Upper lobe of left lung (tissue), 6 donors: ENCODE measurements at regions not wholly inside any gene's neighbourhood (a gene's known extent, or its start where the extent isn't known, plus 50 kb on each side); places are given as distances from the start of the nearest gene placed in this dataset.

Source experiments
- ATAC-seq, 2 donors: fragments of 200-7000 bp; cut with Tn5 transposase; one replicate each; pipeline ENCODE4 v1.9.1; 2022; ENCODE audit warnings: mild to moderate bottlenecking in 2 of 2, moderate library complexity in 2 of 2; ENCODE audit not compliant: low FRiP score in 2 of 2
- DNase-seq, 2 donors: peaks; one replicate each; pipeline ENCODE4 v3.0.0-alpha.2; 2019 to 2020
- H3K27ac ChIP-seq, 4 donors: fragments of 200-600 bp; sonication (generic); one replicate each; pipeline ENCODE4 v1.5.1; 2016 to 2019
- H3K27me3 ChIP-seq, 4 donors: fragments of 200-600 bp; sonication (generic); one replicate each; pipeline ENCODE4 v1.5.1; 2017 to 2019
- H3K36me3 ChIP-seq, 4 donors: fragments of 200-600 bp; sonication (generic); one replicate each; pipeline ENCODE4 v1.5.1; 2016 to 2019
- H3K4me1 ChIP-seq, 4 donors: fragments of 200-600 bp; sonication (generic); one replicate each; pipeline ENCODE4 v1.5.1; 2018 to 2019
- H3K4me3 ChIP-seq, 4 donors: fragments of 200-600 bp; sonication (generic); one replicate each; pipeline ENCODE4 v1.5.1; 2017 to 2019; ENCODE audit warnings: mild to moderate bottlenecking in 2 of 4, moderate library complexity in 1 of 4
- H3K9me3 ChIP-seq, 4 donors: fragments of 200-600 bp; sonication (generic); one replicate each; pipeline ENCODE4 v1.5.1; 2018 to 2019
- EP300 ChIP-seq, 4 donors: sonication (generic); formaldehyde crosslinking; IDR thresholded peaks; one replicate each; pipeline ENCODE4 v1.5.1; 2017; ENCODE audit warnings: antibody characterized with exemption in 4 of 4, control low read depth in 2 of 4
- POLR2A ChIP-seq, 4 donors: fragments of 450-650 bp; IDR thresholded peaks; one replicate each; pipeline ENCODE4 v1.5.1; 2016 to 2017; ENCODE audit warnings: antibody characterized with exemption in 4 of 4, mild to moderate bottlenecking in 2 of 4
- POLR2AphosphoS5 ChIP-seq, 2 donors: sonication (generic); formaldehyde crosslinking; IDR thresholded peaks; one replicate each; pipeline ENCODE4 v1.5.1; 2017; ENCODE audit warnings: antibody characterized with exemption in 2 of 2
- whole genome bisulfite sequencing, 2 donors: methylation state at CpG; one replicate each; pipeline ENCODE4 v1.1.5; 2017 to 2018; 5-methylcytosine and 5-hydroxymethylcytosine counted together
- TF ChIP-seq, protein P1 (sequence below), 6 experiments: fragments of 450-650 bp in 4 of 6; fragments of 200-600 bp in 2 of 6; sonication (generic) in 2 of 6; IDR thresholded peaks; one replicate each; pipeline ENCODE4 v1.5.1; 2016 to 2019; ENCODE audit warnings: antibody characterized with exemption in 6 of 6
- donor health status: DM: no; HTN: no; CAD: no; lungs with moderate emphysema.
- donor health status: DM: no; HTN: yes; CAD: no; lungs with severe emphysema.

DNA sequence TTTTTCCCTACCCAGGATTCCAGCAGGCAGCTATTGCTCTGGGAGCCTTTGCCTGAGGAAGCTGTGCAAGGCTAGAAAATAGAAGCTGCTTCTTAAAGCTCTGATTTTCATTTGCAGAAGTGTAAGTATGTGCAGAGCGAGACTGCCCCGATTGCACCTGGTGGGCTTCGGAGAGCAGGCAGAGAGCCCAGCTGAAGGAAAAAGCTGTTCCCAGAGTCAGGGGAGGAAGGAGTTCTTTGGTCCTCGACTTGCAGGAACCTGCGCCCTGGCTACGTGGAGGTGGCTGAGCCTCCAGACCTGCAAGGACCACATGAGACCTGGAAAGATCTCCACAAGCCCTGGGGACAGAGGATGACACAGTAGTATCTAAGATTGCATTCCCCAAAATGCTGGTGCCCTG is 235.0 kb upstream of the ARGLU1 start:
- no peak for TF ChIP-seq EP300 (IDR thresholded peaks at IDR 0.05)
- TF ChIP-seq POLR2A (IDR thresholded peaks at IDR 0.05) = no peak
- TF ChIP-seq, protein P1, sequence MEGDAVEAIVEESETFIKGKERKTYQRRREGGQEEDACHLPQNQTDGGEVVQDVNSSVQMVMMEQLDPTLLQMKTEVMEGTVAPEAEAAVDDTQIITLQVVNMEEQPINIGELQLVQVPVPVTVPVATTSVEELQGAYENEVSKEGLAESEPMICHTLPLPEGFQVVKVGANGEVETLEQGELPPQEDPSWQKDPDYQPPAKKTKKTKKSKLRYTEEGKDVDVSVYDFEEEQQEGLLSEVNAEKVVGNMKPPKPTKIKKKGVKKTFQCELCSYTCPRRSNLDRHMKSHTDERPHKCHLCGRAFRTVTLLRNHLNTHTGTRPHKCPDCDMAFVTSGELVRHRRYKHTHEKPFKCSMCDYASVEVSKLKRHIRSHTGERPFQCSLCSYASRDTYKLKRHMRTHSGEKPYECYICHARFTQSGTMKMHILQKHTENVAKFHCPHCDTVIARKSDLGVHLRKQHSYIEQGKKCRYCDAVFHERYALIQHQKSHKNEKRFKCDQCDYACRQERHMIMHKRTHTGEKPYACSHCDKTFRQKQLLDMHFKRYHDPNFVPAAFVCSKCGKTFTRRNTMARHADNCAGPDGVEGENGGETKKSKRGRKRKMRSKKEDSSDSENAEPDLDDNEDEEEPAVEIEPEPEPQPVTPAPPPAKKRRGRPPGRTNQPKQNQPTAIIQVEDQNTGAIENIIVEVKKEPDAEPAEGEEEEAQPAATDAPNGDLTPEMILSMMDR (IDR thresholded peaks at IDR 0.05) = no peak
- no peak for TF ChIP-seq POLR2AphosphoS5 (IDR thresholded peaks at IDR 0.05)
- H3K4me3 ChIP-seq = no peak overlapping the region
- no peaks in the 10 kb centered on the region for H3K36me3 ChIP-seq
- H3K4me1 ChIP-seq = no peaks in the 10 kb centered on the region
- H3K27ac ChIP-seq = no peak overlapping the region
- no peak for DNase-seq
- H3K27me3 ChIP-seq = no peaks in the 10 kb centered on the region
- H3K9me3 ChIP-seq = no peaks in the 10 kb centered on the region
- no peak for ATAC-seq
- WGBS, 2 donors = 75 to 81% methylated on average over 6 of the region's 6 CpGs

DNA sequence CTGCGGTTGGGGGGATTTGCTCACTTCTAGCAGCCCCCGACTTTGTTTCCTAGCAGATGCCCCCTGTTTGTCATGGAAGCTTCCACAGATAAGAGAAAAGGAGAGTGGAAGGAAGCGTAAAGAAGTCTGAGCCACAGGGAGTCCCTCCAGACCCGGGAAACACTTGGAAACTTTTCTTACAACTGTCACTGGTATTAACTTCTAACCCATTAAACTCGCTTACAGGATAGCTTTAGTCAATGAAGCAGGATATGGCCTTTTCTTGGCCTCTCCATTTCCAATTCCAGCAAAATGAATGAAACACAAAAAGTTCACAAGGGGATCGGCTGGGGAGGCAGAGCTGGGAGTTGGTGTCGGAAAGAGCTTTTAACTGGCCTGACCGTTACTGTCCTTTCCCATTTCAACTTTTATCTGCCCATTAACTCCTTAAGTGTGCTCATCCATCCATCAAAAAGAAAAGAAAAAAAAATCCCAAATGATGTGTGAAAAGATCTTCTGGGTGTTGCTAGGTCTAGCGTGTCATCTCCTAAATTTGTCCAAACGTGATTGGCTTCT is 231.9 kb upstream of the ARGLU1 start:
- H3K36me3 ChIP-seq = no peaks in the 10 kb centered on the region
- TF ChIP-seq POLR2AphosphoS5 (IDR thresholded peaks at IDR 0.05) (no peak), POLR2A (IDR thresholded peaks at IDR 0.05) (no peak), EP300 (IDR thresholded peaks at IDR 0.05) (no peak)
- TF ChIP-seq, protein P1 (IDR thresholded peaks at IDR 0.05) = no peak
- no peak for DNase-seq
- ATAC-seq = no peak
- no peak overlapping the region for H3K4me3 ChIP-seq
- H3K27me3 ChIP-seq = no peaks in the 10 kb centered on the region
- no peaks in the 10 kb centered on the region for H3K9me3 ChIP-seq
- no peak overlapping the region for H3K27ac ChIP-seq
- H3K4me1 ChIP-seq = no peaks in the 10 kb centered on the region
- 77 to 80% methylated on average over 10 of the region's 10 CpGs for WGBS, 2 donors

DNA sequence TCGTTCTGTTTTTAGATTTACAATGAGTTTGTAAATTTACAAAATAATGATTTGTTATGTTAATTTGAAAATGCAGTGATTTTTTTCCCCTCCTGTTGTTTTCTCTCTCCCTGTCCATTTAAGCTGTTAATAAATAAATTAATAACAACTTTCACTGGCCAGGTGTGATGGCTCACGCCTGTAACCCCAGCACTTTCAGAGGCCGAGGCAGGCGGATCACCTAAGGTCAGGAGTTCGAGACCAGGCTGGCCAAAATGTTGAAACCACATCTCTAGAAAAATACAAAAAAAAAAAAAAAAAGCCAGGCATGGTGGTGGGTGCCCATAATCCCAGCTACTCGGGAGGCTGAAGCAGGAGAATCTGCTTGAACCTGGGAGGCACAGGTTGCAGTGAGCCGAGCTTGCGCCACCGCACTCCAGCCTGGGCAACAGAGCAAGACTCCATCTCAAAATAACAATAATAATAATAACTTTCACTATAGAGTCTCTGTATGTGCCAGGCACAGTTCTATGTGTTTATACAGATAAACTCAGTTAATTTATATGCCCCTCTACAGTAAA is 229.2 kb upstream of the ARGLU1 start:
- no peaks in the 10 kb centered on the region for H3K36me3 ChIP-seq
- 92% methylated on average over 9 of the region's 9 CpGs for WGBS, 2 donors
- H3K27me3 ChIP-seq = no peaks in the 10 kb centered on the region
- no peaks in the 10 kb centered on the region for H3K4me1 ChIP-seq
- peak in 1 of 2 donors; percentile 27 for DNase-seq
- H3K4me3 ChIP-seq = no peak overlapping the region
- TF ChIP-seq, protein P1 (IDR thresholded peaks at IDR 0.05) = no peak
- no peak for TF ChIP-seq POLR2AphosphoS5 (IDR thresholded peaks at IDR 0.05)
- no peak for TF ChIP-seq EP300 (IDR thresholded peaks at IDR 0.05)
- no peak for TF ChIP-seq POLR2A (IDR thresholded peaks at IDR 0.05)
- no peaks in the 10 kb centered on the region for H3K9me3 ChIP-seq
- ATAC-seq = no peak
- no peak overlapping the region for H3K27ac ChIP-seq

DNA sequence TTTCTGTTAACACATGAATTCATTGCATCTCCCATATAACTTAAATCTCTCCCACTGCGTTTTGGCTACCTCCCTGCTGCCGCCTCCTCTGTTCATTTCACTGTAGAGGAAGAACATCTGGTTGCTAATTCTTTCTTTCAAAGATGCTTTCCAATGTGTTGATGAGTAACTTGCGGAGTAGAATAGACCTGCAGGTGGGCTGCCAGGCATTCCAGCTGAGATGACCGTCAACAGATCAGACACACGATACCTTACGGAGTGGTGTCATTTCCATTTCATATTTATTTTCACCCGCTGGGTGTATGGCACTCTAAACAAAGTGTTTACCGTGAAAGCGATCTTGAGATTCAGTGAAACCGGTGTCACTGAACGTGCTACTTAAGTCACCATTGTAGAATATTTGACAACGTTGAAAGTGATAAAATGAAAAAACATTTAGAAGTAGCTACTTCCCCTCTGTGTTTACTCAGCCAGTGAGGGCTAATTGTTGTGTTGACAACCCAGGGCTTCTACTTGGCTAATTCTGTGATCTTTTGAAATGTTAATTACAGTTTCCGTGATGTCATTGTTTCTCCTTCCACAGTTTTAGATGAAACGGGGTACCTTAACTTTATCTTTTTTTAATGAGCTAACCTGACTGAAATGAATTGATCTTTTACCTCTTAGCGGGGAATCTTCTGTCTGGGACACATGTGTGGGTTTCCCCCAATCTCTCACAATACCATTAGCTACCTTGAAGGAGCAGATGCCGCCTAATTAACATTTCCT is 228.5 kb upstream of the ARGLU1 start:
- H3K4me3 ChIP-seq = peak overlapping the region in 3 of 4 donors; percentile 11 to 23 (median 15)
- DNase-seq (no peak), ATAC-seq (no peak)
- no peaks in the 10 kb centered on the region for H3K36me3 ChIP-seq
- H3K27ac ChIP-seq = peak overlapping the region in 1 of 4 donors; percentile 7
- no peaks in the 10 kb centered on the region for H3K27me3 ChIP-seq
- WGBS, 2 donors = 56 to 61% methylated on average over 16 of the region's 16 CpGs
- TF ChIP-seq, protein P1 (IDR thresholded peaks at IDR 0.05) = no peak
- TF ChIP-seq POLR2A (IDR thresholded peaks at IDR 0.05) = no peak
- no peak for TF ChIP-seq EP300 (IDR thresholded peaks at IDR 0.05)
- no peak for TF ChIP-seq POLR2AphosphoS5 (IDR thresholded peaks at IDR 0.05)
- no peaks in the 10 kb centered on the region for H3K9me3 ChIP-seq
- no peaks in the 10 kb centered on the region for H3K4me1 ChIP-seq
